ENCODE measurements at regions not wholly inside any gene's neighbourhood (a gene's known extent, or its start where the extent isn't known, plus 50 kb on each side); places are given as distances from the start of the nearest gene placed in this dataset.

GRCh38 chr15:31500766-31501449 lies 174.3 kb downstream of the KLF13 start:
- Histone ChIP-seq H3K27me3 (no peaks in the 10 kb centered on the region), H3K36me3 (peaks cover 0 to 6% (median 0%) of the 10 kb centered on the region in 3 donors), H3K4me1 (no peaks in the 10 kb centered on the region), H3K27ac (no peak overlapping the region), H3K4me3 (no peak overlapping the region), H3K9me3 (no peaks in the 10 kb centered on the region)
- DNase-seq: no peak
- TF ChIP-seq CTCF (IDR thresholded peaks at IDR 0.05): no peak
- intact Hi-C loops (cut with DNase I; ENCODE audit: low total_unique reads): no loop called here

- no peaks in the 10 kb centered on the region for H3K9me3 ChIP-seq
- intact Hi-C loops (cut with DNase I; ENCODE audit: low total_unique reads): no loop called here
- no peak overlapping the region for H3K4me3 ChIP-seq
- no peaks in the 10 kb centered on the region for H3K27me3 ChIP-seq
- no peak overlapping the region for H3K27ac ChIP-seq
- no peak for DNase-seq
- TF ChIP-seq CTCF (IDR thresholded peaks at IDR 0.05): no peak
- peaks cover 0 to 6% (median 0%) of the 10 kb centered on the region in 3 donors for H3K36me3 ChIP-seq
- no peaks in the 10 kb centered on the region for H3K4me1 ChIP-seq
Observed at GRCh38 chr15:31501536-31502157, 175.0 kb downstream of the KLF13 start.

DNA sequence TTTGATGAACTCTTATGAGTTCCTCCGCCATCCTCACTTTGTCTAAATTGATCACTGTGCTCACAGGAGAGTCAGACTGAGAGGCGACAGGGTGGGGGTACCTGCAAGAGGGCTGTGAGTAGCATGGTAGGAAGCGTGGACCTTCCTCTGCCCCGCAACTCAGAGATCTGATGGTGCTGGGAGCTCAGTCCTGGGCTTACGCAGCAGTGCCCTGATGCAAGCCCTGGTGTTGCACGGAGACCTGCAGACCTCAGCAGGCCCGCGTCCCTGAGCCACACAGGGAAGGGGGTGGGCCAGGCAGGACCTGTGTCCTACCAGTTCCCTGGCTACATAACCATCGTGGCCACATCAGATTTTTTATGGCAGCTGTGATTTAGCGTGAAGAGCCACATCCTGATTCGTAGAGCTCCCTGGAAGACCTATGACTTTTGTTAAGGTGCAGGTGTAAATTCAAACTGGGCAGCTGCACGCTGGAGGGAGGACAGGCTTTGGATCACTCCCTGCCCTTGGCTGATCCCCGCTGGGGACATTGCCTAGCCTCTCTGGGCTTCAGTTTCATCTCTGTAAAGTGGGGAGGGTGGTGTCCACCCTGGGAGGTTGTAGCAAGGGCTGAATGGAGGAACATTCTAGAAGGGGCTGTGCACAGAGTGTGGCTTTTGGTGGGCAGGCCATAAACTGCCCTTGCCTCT lies 176.1 kb downstream of the KLF13 start:
- no peak for DNase-seq
- H3K4me3 ChIP-seq: no peak overlapping the region
- TF ChIP-seq CTCF (IDR thresholded peaks at IDR 0.05): no peak
- intact Hi-C loops (cut with DNase I; ENCODE audit: low total_unique reads): no loop called here
- no peaks in the 10 kb centered on the region for H3K9me3 ChIP-seq
- no peaks in the 10 kb centered on the region for H3K27me3 ChIP-seq
- H3K27ac ChIP-seq: no peak overlapping the region
- peaks cover 0 to 6% (median 0%) of the 10 kb centered on the region in 3 donors for H3K36me3 ChIP-seq
- no peaks in the 10 kb centered on the region for H3K4me1 ChIP-seq

GRCh38 chr15:31503256-31503655 lies 176.6 kb downstream of the KLF13 start:
- H3K4me3 ChIP-seq: no peak overlapping the region
- no peaks in the 10 kb centered on the region for H3K9me3 ChIP-seq
- no peaks in the 10 kb centered on the region for H3K27me3 ChIP-seq
- no peak for TF ChIP-seq CTCF (IDR thresholded peaks at IDR 0.05)
- peaks cover 0 to 6% (median 0%) of the 10 kb centered on the region in 3 donors for H3K36me3 ChIP-seq
- no peak overlapping the region for H3K27ac ChIP-seq
- intact Hi-C loops (cut with DNase I; ENCODE audit: low total_unique reads): no loop called here
- no peak for DNase-seq
- no peaks in the 10 kb centered on the region for H3K4me1 ChIP-seq

DNA sequence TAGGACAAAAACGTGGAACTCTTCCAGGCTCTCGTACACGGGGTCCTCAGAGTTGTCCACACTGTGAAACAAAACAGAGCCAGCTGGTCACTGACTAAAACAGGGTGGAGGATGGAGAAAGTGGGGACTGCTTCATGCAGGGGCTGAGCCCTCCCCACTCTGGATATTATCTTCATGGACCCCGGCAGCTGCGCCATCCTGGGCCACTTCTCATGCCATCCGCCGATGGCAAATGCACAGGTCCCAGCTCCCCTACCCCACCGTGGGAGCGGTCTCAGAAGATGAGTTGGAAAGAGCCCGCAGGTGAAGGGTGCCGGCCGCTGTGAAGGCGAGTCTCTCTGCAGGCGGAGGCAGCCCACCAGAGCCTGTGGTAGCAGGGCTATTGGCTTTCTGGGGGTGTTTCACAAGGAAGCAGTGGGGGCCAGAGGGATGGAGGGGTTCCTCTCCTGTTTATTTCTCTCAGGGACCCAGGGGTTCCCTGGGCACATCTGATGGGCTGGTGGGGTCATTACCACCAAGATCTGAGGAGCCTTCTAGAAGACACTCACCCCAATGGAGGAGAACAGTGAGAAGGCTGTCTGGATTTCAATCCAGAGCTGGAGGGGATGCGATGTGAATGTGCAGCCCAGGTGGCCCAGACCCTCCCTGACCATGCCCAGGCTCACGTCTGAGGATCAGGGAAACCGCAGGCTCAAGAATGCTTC lies 177.3 kb downstream of the KLF13 start:
- DNase-seq: no peak
- Histone ChIP-seq H3K4me1 (no peaks in the 10 kb centered on the region), H3K27ac (no peak overlapping the region), H3K36me3 (peaks cover 0 to 6% (median 0%) of the 10 kb centered on the region in 3 donors), H3K4me3 (no peak overlapping the region), H3K27me3 (no peaks in the 10 kb centered on the region), H3K9me3 (no peaks in the 10 kb centered on the region)
- intact Hi-C loops (cut with DNase I; ENCODE audit: low total_unique reads): no loop called here
- no peak for TF ChIP-seq CTCF (IDR thresholded peaks at IDR 0.05)

Measured in tibial artery (tissue), 4 donors.